Stimulated activated CD4-positive, alpha-beta T cell treated with anti-CD3 and anti-CD28 coated beads, Interleukin-4, amount 100 ng/mL, for 24 hours (primary cell): ENCODE measurements at regions not wholly inside any gene's neighbourhood (a gene's known extent, or its start where the extent isn't known, plus 50 kb on each side); places are given as distances from the start of the nearest gene placed in this dataset.

Experiments
- DNase-seq: peaks from one replicate; pipeline ENCODE4 v3.0.0-alpha.2; 2020

DNA sequence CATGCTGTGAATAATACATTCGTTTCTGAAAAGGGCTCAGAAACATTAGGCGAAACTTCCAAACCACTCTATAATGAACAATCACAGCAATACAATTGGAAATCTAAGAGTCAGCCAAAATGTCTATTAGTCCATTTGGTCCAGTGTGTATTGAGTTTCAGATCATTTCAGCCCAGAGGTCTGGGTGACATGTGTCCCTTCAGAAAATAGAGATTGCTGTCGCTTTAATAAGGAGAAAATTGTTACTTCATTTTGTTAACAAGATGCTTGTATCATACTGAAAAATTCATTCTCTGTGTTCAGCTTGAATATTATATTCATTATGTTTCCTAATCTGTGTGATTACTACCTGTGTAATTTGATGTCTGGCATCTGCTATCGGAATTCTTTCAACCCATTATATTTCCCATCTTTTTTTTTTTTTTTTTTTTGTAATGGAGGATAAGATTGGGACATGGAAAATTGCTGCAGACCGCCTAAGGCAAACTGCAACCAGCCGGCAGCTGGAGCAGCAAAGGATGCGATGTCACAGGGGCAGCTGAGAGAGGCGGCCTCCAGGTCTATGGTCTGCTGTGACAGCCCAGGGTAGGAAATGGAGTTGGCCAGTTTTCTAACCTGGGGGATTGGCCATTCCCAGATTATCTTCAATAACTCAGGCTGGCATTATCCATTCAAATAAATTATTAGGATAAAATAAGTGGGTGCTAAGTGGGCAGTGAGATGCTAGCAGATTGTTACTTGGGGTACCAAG is 170.9 kb upstream of the NPVF start:
- no peak for DNase-seq

- no peak for DNase-seq
These were observed 174.2 kb upstream of the NPVF start for GRCh38 chr7:25402532-25402931.

GRCh38 chr7:25405736-25406135 is 177.4 kb upstream of the NPVF start:
- no peak for DNase-seq

DNA sequence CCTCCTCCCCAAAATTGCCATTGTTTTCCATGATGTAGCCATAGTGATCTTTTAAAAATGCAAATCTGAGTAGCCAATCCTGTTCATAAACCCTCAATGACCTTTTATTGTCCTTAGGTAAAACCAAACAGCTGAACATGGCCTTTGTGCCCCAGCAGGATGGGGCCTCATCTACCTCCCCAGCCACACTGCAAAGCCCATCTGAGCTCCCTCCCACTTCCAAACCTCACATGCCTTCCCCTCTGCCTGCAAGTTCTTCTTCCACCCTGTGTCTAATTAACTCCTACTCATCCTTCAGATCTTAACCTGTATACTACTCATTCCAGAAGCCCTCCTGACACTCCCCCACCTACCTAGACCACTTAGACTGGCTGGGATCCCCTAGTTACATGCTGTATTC is 178.8 kb upstream of the NPVF start:
- DNase-seq: no peak

DNA sequence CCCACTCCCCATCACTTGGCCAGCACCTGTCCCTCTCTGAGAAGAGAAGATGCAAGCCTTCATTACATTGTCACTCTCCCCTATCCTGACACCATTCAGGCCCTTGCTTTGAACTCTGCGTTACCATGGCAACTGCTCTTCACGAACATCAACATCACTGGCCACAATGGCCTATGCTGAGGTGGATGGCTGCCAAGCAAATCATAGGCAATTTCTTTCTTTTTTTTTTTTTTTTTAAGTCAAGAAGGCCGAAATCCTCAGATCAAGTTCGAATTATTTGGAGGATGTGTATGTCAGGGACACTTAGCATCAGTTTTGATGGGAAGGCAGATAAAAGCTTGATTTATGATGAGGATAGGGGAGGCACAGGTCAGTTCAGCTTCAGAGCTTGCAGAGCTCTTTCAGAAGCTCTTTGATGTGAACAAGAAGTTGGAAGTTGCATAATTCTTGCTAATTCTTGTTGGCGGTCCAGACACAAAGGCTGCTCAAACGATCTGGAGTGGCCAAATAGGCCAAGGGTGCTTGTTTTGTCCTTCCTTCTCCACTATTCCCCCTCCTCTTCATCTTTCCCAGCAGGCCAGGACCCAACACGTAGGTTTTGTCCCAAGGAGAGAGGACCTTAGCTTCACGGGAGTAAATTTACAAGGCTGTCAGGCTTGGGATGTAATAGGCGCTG is 179.9 kb upstream of the NPVF start:
- no peak for DNase-seq

- DNase-seq: no peak
These were observed 180.6 kb upstream of the NPVF start for GRCh38 chr7:25408876-25409275.

- DNase-seq: no peak
These were observed 181.8 kb upstream of the NPVF start for GRCh38 chr7:25409897-25410636.

DNA sequence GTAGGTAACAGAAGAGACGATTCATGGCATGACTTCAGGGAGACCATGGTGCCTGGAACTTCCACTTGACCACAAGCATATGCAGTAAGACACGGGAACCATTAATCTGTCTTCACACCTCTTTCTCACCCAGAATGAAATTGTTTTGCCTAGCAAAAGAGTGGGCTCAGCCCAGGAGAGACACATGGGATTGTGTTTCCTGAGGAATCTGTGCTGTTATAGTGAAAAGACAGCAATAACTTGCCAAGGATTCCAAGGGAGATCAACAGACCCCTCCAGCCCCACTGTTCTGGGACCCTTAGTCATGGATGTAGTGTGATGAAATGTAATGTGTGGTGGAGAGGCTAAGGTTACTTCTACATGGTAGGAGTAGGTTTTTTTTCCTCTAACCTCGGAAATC is 192.5 kb upstream of the NPVF start:
- DNase-seq: no peak

GRCh38 chr7:25424113-25424512 is 195.8 kb upstream of the NPVF start:
- no peak for DNase-seq

DNA sequence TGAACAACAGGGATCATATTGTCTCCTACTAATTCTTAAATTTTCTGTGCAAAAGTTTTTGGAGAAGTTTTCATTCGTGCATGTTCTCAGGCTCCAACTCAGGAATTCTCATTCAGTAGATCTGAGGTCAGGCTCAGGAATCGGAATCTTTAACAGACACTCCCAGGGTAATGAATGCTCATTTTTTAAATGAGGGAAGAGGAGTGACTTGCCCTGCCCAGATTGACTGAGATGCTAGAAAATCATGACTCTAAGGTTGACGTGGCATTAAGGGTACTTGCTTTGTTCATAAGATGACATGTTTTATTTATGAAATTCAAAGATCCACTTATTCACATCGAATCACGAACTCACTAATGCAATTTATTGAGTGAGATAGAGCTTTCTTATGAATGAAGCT is 196.6 kb upstream of the NPVF start:
- no peak for DNase-seq

GRCh38 chr7:25427721-25428120 is 199.4 kb upstream of the NPVF start:
- DNase-seq: no peak

- no peak for DNase-seq
These were observed 201.4 kb upstream of the NPVF start for GRCh38 chr7:25429731-25430130.

GRCh38 chr7:25430200-25430931 is 202.1 kb upstream of the NPVF start:
- no peak for DNase-seq

DNA sequence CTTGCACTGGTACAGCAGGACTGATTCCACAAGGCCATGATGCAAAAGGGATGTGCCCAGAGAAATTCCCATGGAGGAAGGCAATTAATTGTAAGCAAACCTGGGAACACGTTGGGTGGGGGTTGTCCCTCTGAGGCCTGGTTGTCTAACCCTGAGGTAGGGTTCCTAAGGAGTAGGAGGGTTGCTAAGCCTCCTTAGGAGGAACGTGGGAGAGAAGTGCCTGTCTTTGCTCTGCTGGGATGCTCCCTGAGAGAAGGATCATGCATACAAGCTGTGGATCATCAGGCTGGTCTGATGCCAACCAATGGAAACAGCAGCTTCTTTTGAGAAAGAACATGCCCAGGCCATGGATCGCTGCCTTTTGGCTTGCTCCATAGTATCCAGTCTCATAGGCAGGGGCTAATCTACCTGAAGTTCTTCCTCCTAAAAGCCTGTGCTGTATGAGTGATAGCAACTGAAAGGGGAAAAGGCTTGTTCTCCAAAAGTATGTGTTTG is 203.7 kb upstream of the NPVF start:
- no peak for DNase-seq

- no peak for DNase-seq
These were observed 204.5 kb upstream of the NPVF start for GRCh38 chr7:25432807-25433206.

- DNase-seq: no peak
These were observed 208.1 kb upstream of the NPVF start for GRCh38 chr7:25436413-25436812.

GRCh38 chr7:25437308-25437707 is 209.0 kb upstream of the NPVF start:
- no peak for DNase-seq

DNA sequence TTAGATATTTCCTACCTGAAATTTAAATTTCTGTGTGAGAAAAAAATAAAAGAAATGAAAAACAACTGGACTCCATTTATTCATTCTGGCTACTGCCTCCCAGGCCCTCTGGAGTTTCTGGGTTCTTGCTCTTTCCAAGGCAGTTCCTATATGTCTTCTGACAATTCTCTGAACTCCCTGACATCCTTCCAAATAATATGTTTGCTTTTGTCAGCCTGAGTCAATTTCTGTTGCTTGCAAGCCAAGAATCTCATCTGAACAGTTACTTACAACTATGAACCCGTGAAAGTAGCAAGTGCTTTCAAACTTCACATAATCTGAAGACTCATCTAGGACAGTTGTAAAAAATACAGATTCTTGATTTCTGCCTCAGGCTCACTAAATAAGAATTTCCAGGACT is 216.7 kb upstream of the NPVF start:
- DNase-seq: no peak

DNA sequence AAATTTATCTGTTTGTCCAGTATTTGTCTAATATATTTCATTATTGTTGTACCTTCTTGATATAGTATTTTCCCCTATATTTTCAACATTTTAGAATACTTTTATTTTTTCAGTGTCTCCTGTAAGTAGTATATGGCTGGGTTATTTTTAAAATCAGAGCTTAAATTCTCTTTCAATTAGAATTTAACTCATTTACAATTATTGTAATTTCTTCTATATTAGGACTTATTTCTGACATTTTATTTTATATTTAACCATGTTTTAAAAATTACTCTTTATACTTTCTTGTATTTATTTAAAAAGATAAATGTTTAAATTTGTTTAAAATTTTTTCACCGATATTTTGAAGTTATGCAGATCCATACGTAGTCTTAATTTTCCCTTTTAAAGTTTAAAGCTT is 220.0 kb upstream of the NPVF start:
- DNase-seq: no peak

DNA sequence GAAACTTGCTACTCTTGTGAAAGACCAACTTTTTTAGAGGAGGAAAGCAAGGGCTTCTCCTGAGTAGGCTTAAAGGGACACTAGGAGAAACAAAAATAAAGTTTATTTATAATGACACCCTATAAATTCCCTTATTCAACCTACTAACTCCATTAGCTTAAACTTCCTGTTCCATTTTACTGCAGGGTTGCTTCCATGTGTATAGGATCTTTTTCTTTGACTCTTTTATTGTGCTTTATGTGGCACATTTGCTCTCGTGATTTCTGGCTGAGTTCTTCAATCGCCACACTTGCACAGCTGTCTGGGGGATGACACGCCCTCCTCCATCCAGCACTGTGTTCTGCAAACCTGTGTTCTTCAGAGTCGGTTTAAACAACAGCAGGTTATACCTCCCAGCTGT is 225.7 kb upstream of the NPVF start:
- no peak for DNase-seq

DNA sequence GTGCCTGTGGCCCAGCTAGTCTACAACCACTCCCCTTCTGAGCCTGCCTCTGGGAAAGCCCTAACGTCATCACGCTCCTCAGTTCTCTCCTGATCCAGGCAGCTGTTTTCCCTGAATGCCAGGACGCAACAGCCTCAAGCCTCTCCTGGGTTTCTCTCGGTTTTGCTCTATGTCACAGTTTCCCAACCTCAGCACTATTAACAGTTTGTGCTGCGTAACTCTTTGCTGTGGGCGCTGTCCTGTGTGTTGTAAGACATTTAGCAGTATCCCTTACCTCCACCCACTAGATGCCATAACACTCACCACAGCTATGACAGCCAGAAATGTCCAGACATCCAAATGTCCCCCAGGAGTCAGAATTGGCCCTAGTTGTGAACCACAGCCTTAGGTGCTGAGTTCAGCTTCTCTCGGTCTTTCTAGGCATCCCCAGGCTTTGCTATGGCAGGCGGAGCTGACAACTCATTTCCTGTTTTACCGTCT is 226.3 kb upstream of the NPVF start:
- no peak for DNase-seq

DNA sequence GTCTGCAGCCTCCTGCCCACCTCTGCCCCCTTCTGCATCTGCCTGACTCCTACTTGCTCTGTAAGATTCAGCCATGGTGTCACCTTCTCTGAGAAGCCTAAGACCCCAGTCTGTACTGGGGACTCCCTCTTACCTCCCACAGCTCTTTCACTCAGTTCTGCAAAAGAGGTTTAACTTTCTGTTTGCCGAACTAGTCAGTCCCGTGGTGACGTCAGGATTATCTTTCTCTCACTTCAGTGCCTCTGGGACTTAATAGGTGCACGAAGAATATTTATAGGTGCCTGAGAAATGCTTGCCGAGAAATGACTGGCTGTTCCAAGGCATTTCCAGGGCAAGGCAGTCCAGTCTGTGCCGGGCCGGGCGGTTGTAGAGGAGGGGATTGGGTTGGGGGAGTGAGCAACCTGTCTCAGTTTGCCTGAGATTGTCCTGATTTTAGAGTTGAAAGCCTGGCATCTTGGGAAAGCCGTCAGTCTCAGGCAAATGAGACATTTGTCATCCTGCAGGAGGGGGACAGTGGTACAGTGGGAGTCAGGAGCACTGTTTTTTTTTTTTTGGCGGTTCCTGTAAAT is 227.5 kb upstream of the NPVF start:
- DNase-seq: no peak
